Left renal cortex interstitium (tissue), 4 donors: ENCODE measurements at regions not wholly inside any gene's neighbourhood (a gene's known extent, or its start where the extent isn't known, plus 50 kb on each side); places are given as distances from the start of the nearest gene placed in this dataset.

Source experiments
- DNase-seq, 4 donors: peaks; one replicate each; pipeline ENCODE4 v3.0.0-alpha.2; 2013; ENCODE audit warnings: low read depth in 4 of 4, low spot score in 2 of 4, missing footprints in 1 of 4

GRCh38 chr4:36785973-36786372 lies 458.6 kb upstream of the NWD2 start:
- no peak for DNase-seq

DNA sequence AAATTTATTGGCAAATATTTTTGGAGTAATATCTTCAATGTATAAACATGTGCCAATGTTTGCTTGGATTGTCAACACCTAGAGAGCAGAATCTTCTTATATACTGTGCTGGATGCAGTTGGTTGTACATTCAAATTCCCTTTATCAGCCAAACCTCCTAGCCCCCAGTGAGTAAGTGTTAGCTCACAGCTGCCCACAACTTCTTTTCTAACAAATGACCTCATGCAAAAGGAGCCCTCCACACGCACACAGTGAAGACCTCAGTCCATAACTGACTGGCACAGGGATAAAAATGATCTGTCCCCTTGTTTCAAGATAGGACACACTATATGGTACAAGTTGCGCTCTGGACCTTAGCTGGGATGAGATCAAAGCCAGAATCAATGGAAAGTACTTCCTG lies 458.0 kb upstream of the NWD2 start:
- DNase-seq, result no peak

DNA sequence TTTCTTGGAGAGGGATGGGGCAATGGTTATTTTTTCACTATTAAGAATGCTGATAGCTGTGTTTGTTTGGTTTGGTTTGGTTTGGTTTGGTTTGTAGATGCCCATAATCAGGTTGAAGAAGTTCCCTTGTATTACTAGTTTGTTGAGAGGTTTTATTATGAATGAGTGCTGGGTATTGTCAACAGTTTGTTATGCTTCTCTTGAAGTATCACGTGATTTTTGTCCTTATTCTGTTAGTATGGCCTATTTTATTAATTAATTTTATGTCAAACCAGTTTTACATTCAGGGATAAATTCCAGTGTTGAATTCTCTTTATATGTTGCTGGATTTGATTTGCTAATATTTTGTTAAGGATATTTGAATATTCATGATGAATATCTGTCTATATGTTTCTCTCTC lies 449.8 kb upstream of the NWD2 start:
- no peak for DNase-seq

- DNase-seq, result no peak
Observed at GRCh38 chr4:36812149-36812548, 432.4 kb upstream of the NWD2 start.

- no peak for DNase-seq
Observed at GRCh38 chr4:36815536-36815935, 429.0 kb upstream of the NWD2 start.

DNA sequence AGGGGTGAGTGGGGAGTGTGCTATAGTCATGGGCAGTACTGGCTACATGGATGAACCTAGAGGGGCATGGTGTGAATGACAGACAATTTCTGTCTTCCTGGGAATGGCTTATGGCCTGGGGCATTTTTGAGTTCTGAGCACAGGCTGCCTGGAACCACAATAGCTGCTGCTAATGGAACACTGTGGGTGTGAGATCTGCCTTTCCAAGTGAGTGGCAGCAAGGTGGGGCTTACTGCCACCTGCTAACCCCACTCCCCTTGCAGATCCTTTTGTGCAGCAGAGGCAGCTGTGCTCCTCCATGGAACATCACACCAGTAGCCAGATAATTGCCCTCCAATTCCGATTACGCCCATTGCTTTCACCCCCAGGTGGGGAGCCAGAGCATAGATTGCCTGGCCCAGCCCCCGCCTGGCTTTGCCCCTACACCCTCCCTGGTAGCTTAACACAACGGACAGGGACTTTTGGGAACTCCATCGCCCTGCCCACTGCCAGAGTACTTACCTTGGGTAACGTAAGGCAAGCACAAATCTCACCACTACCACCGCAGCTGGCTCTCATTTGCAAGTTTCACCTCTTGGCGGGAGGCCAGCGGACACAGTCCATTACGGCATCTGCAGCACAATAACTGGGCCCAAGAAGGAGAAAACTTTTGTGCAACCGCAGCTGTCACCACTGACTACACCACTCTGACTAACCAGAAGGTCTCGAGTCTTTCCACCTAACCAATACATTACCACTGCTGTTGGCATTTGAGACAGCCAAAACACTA lies 421.2 kb upstream of the NWD2 start:
- no peak for DNase-seq

DNA sequence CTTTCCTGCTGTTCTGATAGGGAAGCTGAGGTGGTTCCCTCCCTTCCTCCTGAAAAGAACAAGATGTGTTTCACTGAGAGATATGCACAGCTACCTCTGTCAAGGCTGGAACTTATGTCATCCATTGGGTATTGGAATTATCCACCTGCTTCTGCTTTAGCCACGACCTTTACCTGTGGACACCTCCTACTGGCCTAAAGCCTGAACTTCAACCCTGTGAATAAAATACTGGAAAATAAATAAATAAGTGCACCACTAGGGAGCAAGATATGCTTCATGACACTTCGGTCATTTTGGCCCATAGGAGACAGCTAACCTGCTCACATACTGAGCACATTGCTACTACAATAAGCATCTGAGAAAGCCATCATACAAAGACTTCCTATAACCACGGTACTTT lies 419.9 kb upstream of the NWD2 start:
- DNase-seq, result no peak

DNA sequence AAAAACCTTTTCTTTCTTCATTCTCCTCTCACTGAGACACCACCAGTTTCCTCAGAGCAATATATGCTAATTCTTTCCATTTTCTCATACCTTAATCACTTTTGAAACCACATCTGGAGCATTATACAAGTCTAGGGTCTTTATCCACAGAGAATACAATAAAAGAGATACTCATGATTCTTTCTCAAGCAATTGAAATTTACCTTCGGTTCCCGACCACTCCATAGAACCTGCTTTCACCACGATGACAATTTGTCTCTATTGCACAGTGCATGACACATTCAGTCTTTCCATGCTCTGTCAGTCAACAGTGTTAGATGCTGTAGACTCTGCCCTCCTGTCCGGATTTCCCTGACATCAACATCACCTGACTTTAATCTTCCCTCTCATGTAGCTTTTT lies 409.3 kb upstream of the NWD2 start:
- no peak for DNase-seq

- no peak for DNase-seq
Observed at GRCh38 chr4:36841583-36842326, 402.8 kb upstream of the NWD2 start.

DNA sequence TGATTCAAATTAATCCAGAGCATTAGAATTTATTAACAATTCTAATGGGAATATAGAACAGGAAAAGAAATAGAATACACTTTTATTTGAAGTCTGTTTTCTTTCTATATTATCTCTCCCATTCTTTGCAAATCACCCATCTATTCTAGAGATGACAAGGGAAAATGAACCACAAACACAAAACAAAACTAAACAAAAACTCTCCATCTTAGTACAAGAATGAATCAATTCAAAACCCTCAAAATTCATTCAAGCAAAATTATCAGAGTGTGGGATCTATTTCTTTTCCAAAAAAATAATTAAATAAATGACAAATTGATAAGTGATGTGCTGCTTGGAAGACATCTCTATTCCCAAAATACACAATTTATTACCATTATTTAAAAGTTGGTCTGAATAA lies 400.1 kb upstream of the NWD2 start:
- DNase-seq, result no peak

DNA sequence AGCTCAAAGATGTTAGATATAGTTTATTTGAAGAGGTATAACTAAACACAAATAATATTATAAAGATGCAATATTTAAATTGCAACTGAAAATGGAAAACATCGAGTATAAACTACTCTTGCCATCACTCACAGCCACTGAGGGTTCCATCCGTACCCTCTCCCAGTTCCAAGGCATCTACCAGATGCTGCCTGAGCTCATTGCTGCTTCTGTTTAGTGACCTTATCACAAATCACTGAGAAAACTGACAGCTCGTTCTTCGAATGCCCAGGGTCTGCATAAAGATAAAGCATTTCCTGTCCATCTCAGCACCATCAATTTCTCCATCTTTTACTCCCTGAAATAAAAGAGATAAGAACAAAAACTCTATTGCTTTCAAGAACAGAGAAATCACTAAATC lies 391.7 kb upstream of the NWD2 start:
- DNase-seq, result no peak

- no peak for DNase-seq
Observed at GRCh38 chr4:36854554-36854953, 390.0 kb upstream of the NWD2 start.

DNA sequence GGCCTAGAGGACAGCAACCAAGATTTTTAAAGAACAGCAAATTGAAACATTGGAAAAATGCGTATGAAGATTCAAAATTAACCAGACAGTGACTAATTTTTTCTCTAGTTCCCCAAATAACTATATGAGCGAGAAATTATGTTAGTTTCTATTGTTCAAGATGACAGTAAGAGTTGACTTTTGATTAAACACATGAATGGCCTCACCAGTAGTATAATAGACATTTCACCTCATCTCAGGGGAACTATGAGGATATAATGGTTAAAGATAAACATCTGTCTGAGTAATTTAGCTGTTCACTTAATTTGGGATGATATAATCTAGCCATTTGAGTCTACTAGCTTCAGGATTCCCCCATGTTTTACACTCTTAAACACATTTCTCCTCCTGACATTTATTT lies 380.9 kb upstream of the NWD2 start:
- DNase-seq, result no peak

DNA sequence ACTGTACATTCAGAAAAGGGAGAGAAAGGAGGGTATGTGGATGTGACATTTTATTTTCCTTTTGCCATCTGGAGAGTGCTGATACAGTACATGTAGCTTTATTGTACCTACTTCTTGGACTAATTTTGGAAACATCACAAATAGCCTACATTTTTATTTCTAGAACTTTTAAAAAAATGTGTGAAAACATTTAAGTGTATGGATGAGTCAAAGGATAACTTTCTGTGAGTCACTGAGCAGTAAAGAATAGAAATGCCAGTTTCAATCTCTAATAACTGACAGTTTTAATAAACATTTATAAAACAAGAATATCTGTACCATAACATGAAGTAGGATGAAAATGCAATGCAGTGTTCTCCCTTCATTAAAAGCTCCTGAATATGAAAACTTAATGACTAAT lies 374.4 kb upstream of the NWD2 start:
- DNase-seq, result no peak

GRCh38 chr4:36872679-36873078 lies 371.9 kb upstream of the NWD2 start:
- no peak for DNase-seq

- DNase-seq, result no peak
Observed at GRCh38 chr4:36884151-36884550, 360.4 kb upstream of the NWD2 start.

DNA sequence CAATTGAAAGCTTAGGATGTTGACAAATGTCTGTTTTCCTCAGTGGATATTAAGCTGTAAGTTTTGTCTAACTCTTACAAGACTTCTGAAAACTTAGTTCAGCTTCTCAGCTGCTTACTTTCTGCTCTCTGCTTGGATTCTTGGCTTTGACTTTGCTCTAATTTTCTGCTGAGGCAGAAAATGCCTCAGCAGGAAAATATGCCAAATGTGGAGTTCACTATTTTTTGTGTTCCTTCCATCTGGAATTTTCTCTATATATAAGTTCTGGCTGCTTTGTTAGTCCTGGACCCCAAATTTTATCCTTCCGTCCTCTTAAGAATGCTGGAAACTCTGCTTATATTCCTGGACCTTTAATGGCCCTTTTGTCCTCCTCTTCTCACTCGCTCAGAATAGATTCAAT lies 352.6 kb upstream of the NWD2 start:
- no peak for DNase-seq

GRCh38 chr4:36900446-36900987 lies 344.0 kb upstream of the NWD2 start:
- no peak for DNase-seq

DNA sequence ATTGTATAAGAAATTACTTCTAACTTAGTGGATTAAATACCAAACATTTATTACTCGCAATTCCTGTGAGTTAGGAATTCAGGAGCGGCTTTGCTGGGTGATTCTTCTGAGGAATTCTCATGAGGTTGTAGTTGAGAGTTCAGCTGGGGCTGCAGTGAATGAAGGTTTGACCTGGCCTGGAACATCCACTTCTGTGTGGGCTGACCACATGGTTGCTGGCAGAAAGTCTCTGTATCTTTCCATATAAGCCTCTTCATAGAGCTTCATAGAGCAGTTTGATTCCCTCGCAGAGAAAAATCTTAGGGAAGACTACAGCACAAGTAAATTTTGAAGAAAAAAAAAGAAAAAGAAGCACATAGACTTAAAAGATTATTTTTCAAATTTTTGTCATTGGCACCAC lies 339.7 kb upstream of the NWD2 start:
- no peak for DNase-seq

DNA sequence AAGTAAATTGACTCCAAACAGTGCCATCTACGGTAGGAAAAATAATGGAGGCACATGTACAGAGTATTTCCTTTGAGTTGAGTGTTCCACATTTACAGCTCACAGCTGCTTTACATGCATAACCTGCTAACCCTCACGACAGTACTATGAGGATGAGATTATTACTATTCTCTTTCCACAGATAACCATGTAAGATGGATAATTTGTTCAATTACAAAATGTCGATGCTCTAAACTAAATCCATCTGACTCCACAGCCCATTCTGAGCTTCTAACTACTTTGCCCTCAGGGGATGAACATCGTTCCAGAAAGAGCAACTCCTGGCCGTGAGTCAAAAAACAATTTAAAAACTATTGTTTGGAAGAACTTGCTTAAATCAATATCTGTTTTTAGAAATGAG lies 330.4 kb upstream of the NWD2 start:
- DNase-seq, result no peak

- no peak for DNase-seq
Observed at GRCh38 chr4:36915717-36916116, 328.8 kb upstream of the NWD2 start.

- DNase-seq, result no peak
Observed at GRCh38 chr4:36917413-36917812, 327.1 kb upstream of the NWD2 start.
